MM.1S (cell line): ENCODE measurements at regions not wholly inside any gene's neighbourhood (a gene's known extent, or its start where the extent isn't known, plus 50 kb on each side); places are given as distances from the start of the nearest gene placed in this dataset.

Source experiments
- DNase-seq: peaks from one replicate; pipeline ENCODE4 v3.0.0-alpha.2; 2015
- H2AFZ ChIP-seq: fragments of 300-600 bp; sonication (generic); 2 replicates; pipeline ENCODE4 v1.6.0; 2016; ENCODE audit warnings: antibody characterized with exemption, low read length
- H3F3A ChIP-seq: fragments of 300-600 bp; sonication (generic); 2 replicates; pipeline ENCODE4 v1.6.1; 2016; ENCODE audit warnings: mild to moderate bottlenecking, antibody characterized with exemption, low read length, moderate library complexity, mixed read lengths; ENCODE audit not compliant: insufficient read depth
- H3K27ac ChIP-seq: fragments of 300-600 bp; sonication (generic); 2 replicates; pipeline ENCODE4 v1.5.1; 2016; ENCODE audit warnings: mild to moderate bottlenecking, low read length
- H3K27me3 ChIP-seq: fragments of 300-600 bp; sonication (generic); replicated peaks from 2 replicates; pipeline ENCODE4 v1.6.0; 2016; ENCODE audit warnings: low read length; ENCODE audit not compliant: insufficient read depth
- H3K36me3 ChIP-seq: fragments of 300-600 bp; sonication (generic); replicated peaks from 2 replicates; pipeline ENCODE4 v1.6.1; 2016; ENCODE audit warnings: mild to moderate bottlenecking, low read length, mixed read lengths; ENCODE audit not compliant: insufficient read depth
- H3K4me1 ChIP-seq: fragments of 300-600 bp; sonication (generic); 2 replicates; pipeline ENCODE4 v1.6.1; 2016; ENCODE audit warnings: low read length, mixed read lengths
- H3K4me2 ChIP-seq: fragments of 300-600 bp; sonication (generic); 2 replicates; pipeline ENCODE4 v1.6.0; 2016; ENCODE audit warnings: low read depth, low read length
- H3K4me3 ChIP-seq: fragments of 300-600 bp; sonication (generic); 2 replicates; pipeline ENCODE4 v1.5.1; 2016; ENCODE audit warnings: low read length, mixed read lengths
- H3K79me2 ChIP-seq: fragments of 300-600 bp; sonication (generic); 2 replicates; pipeline ENCODE4 v1.6.1; 2016; ENCODE audit warnings: mixed run types, low read length, mixed read lengths
- H3K9ac ChIP-seq: fragments of 300-600 bp; sonication (generic); 2 replicates; pipeline ENCODE4 v1.6.1; 2016; ENCODE audit warnings: low read length, mixed read lengths
- H3K9me2 ChIP-seq: fragments of 300-600 bp; sonication (generic); replicated peaks from 2 replicates; pipeline ENCODE4 v1.6.1; 2016; ENCODE audit warnings: mild to moderate bottlenecking, low read length, mixed read lengths; ENCODE audit not compliant: insufficient read depth
- H3K9me3 ChIP-seq: fragments of 300-600 bp; sonication (generic); replicated peaks from 2 replicates; pipeline ENCODE4 v1.6.1; 2016; ENCODE audit warnings: mild to moderate bottlenecking, low read length, mixed read lengths; ENCODE audit not compliant: insufficient read depth
- H4K20me1 ChIP-seq: fragments of 300-600 bp; sonication (generic); 2 replicates; pipeline ENCODE4 v1.6.1; 2016; ENCODE audit warnings: mild to moderate bottlenecking, low read length, moderate library complexity, mixed read lengths; ENCODE audit not compliant: insufficient read depth
- EZH2 ChIP-seq: fragments of 300-600 bp; sonication (generic); optimal IDR thresholded peaks from 2 replicates; pipeline ENCODE3; 2017; ENCODE audit warnings: low read depth, mild to moderate bottlenecking, antibody characterized with exemption, low read length, mixed read lengths
- EZH2phosphoT487 ChIP-seq: fragments of 300-600 bp; sonication (generic); IDR thresholded peaks from 2 replicates; pipeline ENCODE4 v1.6.1; 2018; ENCODE audit warnings: antibody characterized with exemption, low read length
- TF ChIP-seq, protein P1 (sequence below): fragments of 300-600 bp; sonication (generic); IDR thresholded peaks from 2 replicates; pipeline ENCODE4 v1.5.1; 2016; ENCODE audit warnings: antibody characterized with exemption, low read length, mixed read lengths

DNA sequence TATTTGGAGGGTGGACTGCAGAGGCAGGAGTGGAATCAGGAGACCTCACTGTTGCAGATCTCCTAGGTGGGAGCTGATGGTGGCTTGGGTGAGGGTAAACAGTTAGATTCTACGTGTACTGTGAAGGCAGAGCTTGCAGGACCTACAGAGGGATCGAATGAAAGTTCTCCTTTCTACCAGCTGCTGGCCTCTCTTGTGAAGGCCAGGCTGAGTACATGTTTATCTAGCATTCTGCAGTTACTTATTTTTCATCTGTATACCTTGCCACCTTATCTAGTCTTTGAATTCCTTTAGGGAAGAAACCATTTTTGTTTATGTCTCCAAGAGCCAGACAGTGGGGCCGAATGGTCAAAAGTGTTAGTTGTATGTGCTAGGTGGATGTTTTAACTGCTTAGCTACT lies 57.6 kb downstream of the PTTG1 start:
- Histone ChIP-seq H3K4me1 (peaks cover 25% of the 10 kb centered on the region), H3K36me3 (peaks cover 31% of the 10 kb centered on the region; the same call in 1 of the 2 replicates)

DNA sequence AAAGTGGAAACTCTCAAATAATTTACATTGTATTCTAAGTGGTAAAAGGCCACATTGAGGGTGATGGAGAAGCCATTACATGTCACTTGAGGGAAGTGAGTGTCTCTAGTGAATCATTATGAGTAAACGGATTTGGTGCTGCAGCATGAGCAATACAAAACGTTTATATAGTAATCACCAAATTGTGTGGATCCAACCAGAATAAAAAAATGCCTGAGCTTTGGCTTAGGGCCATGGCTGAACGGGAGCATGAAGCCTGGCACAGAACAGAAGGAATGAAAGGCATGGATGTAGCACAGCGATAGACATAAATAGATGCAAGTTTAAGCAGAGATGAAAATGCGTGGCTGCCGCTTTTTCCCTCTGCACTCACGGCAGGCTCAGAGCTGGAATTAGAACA lies 58.3 kb downstream of the PTTG1 start:
- no peak overlapping the region for H2AFZ ChIP-seq
- peaks cover 99% of the 10 kb centered on the region for H3K79me2 ChIP-seq
- no peak overlapping the region for H3K4me3 ChIP-seq
- H3K9ac ChIP-seq = no peak overlapping the region
- H3K36me3 ChIP-seq = peaks cover 31% of the 10 kb centered on the region; the same call in 1 of the 2 replicates
- no peak overlapping the region for H3K4me2 ChIP-seq
- peaks cover 4% of the 10 kb centered on the region for H3F3A ChIP-seq
- peaks cover 75% of the 10 kb centered on the region for H4K20me1 ChIP-seq
- TF ChIP-seq EZH2phosphoT487 = no peak
- TF ChIP-seq EZH2 = no peak
- no peaks in the 10 kb centered on the region for H3K9me2 ChIP-seq
- H3K9me3 ChIP-seq = no peaks in the 10 kb centered on the region
- H3K27ac ChIP-seq = no peak overlapping the region
- DNase-seq = no peak
- no peaks in the 10 kb centered on the region for H3K27me3 ChIP-seq
- peaks cover 20% of the 10 kb centered on the region; the same call in 1 of the 2 replicates for H3K4me1 ChIP-seq

More for the DNA sequence above, 57.6 kb downstream of the PTTG1 start:
- Histone ChIP-seq H2AFZ (no peak overlapping the region), H3F3A (peaks cover 9% of the 10 kb centered on the region), H4K20me1 (peaks cover 76% of the 10 kb centered on the region), H3K27ac (no peak overlapping the region), H3K79me2 (peaks cover 99% of the 10 kb centered on the region), H3K9ac (no peak overlapping the region), H3K4me3 (no peak overlapping the region), H3K9me2 (no peaks in the 10 kb centered on the region), H3K9me3 (no peaks in the 10 kb centered on the region), H3K4me2 (no peak overlapping the region), H3K27me3 (no peaks in the 10 kb centered on the region)
- DNase-seq = no peak
- TF ChIP-seq, protein P1, sequence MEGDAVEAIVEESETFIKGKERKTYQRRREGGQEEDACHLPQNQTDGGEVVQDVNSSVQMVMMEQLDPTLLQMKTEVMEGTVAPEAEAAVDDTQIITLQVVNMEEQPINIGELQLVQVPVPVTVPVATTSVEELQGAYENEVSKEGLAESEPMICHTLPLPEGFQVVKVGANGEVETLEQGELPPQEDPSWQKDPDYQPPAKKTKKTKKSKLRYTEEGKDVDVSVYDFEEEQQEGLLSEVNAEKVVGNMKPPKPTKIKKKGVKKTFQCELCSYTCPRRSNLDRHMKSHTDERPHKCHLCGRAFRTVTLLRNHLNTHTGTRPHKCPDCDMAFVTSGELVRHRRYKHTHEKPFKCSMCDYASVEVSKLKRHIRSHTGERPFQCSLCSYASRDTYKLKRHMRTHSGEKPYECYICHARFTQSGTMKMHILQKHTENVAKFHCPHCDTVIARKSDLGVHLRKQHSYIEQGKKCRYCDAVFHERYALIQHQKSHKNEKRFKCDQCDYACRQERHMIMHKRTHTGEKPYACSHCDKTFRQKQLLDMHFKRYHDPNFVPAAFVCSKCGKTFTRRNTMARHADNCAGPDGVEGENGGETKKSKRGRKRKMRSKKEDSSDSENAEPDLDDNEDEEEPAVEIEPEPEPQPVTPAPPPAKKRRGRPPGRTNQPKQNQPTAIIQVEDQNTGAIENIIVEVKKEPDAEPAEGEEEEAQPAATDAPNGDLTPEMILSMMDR = no peak
- no peak for TF ChIP-seq EZH2phosphoT487
- no peak for TF ChIP-seq EZH2

DNA sequence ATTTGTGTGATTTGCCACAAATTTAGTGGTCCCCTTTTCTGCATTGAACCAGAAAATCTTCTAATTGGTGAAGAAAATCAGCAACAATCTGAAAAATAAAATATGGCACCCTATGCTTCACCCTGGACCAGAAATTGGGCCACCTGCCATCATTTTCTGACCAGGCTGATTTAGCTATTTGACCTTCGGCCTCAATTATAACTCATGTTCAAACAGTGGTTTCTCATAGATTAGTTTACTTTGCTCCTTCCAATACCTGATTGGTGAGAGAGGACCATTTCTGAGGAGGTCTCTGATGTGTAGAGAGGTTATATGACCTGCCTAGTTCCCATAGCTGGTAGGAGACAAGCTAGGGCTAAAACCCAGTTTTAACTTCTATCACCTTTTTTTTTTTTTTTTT lies 59.0 kb downstream of the PTTG1 start:
- H3K36me3 ChIP-seq = peaks cover 30% of the 10 kb centered on the region; the same call in 1 of the 2 replicates
- H3K4me2 ChIP-seq = no peak overlapping the region
- H3K9me2 ChIP-seq = no peaks in the 10 kb centered on the region
- no peak overlapping the region for H2AFZ ChIP-seq
- no peak overlapping the region for H3K27ac ChIP-seq
- no peak for DNase-seq
- H3F3A ChIP-seq = peaks cover 2% of the 10 kb centered on the region
- no peak for TF ChIP-seq EZH2phosphoT487
- no peak for TF ChIP-seq EZH2
- no peaks in the 10 kb centered on the region for H3K9me3 ChIP-seq
- H4K20me1 ChIP-seq = peaks cover 68% of the 10 kb centered on the region
- no peaks in the 10 kb centered on the region for H3K27me3 ChIP-seq
- H3K79me2 ChIP-seq = peaks cover 99% of the 10 kb centered on the region
- H3K4me1 ChIP-seq = peaks cover 14% of the 10 kb centered on the region; the same call in 1 of the 2 replicates
- H3K4me3 ChIP-seq = no peak overlapping the region
- no peak overlapping the region for H3K9ac ChIP-seq

DNA sequence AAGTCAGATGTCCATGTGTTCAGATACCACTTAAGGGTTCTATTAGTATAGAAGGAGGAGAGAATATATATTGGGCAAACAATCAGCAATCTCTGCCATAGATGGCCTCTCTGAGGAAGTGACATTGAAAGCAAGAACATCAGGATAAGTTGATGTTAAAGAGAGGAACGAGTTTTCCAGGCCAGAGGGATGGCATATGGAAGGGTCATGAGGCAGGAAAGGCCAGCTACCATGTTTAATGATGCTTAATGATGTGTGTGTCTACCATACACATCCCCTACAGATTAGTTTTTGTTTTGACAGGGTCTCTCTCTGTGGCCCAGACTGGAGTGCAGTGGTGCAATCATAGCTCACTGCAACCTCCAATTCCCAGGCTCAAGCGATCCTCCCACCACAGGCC lies 63.0 kb downstream of the PTTG1 start:
- no peak for DNase-seq
- Histone ChIP-seq H3K79me2 (peaks cover 70% of the 10 kb centered on the region), H3F3A (peaks cover 11% of the 10 kb centered on the region), H2AFZ (no peak overlapping the region), H3K27me3 (no peaks in the 10 kb centered on the region), H3K9me2 (no peaks in the 10 kb centered on the region), H3K36me3 (peaks cover 19% of the 10 kb centered on the region; the same call in 1 of the 2 replicates), H3K27ac (no peak overlapping the region), H4K20me1 (peaks cover 32% of the 10 kb centered on the region), H3K4me1 (no peaks in the 10 kb centered on the region), H3K4me2 (no peak overlapping the region), H3K9ac (no peak overlapping the region), H3K9me3 (no peaks in the 10 kb centered on the region), H3K4me3 (no peak overlapping the region)
- TF ChIP-seq, protein P1 = no peak
- TF ChIP-seq EZH2phosphoT487 (no peak), EZH2 (no peak)
